T-helper 2 cell (primary cell): ENCODE measurements at regions not wholly inside any gene's neighbourhood (a gene's known extent, or its start where the extent isn't known, plus 50 kb on each side); places are given as distances from the start of the nearest gene placed in this dataset.
"Not testable (repeated sequence)": the region's sequence is repeated elsewhere in the genome, so short reads cannot be mapped to it uniquely, and the experiment has no call there.

ENCODE experiments used
- DNase-seq, 5 experiments: peaks; one replicate each; pipeline versions ENCODE4 v3.0.0 to v3.0.0-alpha.2; 2012 to 2022

- no peak for DNase-seq
Observed at GRCh38 chr5:115469904-115470516, 74.6 kb downstream of the FEM1C start.

GRCh38 chr5:115467628-115468027, 76.9 kb downstream of the FEM1C start:
- no peak for DNase-seq

GRCh38 chr5:115465431-115465830, 79.1 kb downstream of the FEM1C start:
- DNase-seq = no peak

- DNase-seq = no peak
Observed at GRCh38 chr5:115463983-115464382, 80.6 kb downstream of the FEM1C start.

GRCh38 chr5:115461506-115462290, 82.9 kb downstream of the FEM1C start:
- DNase-seq = peak in 1 of 5 experiments; percentile 45

- no peak for DNase-seq
Observed at GRCh38 chr5:115461093-115461492, 83.5 kb downstream of the FEM1C start.

GRCh38 chr5:115460472-115460871, 84.1 kb downstream of the FEM1C start:
- peak in 1 of 5 experiments; percentile 50 for DNase-seq

GRCh38 chr5:115459855-115460341, 84.7 kb downstream of the FEM1C start:
- DNase-seq = no peak

- no peak for DNase-seq
Observed at GRCh38 chr5:115458416-115458815, 86.2 kb downstream of the FEM1C start.

- DNase-seq = no peak
Observed at GRCh38 chr5:115458003-115458409, 86.6 kb downstream of the FEM1C start.

GRCh38 chr5:115457571-115457970, 87.0 kb downstream of the FEM1C start:
- no peak for DNase-seq

GRCh38 chr5:115456539-115457040, 88.0 kb downstream of the FEM1C start:
- DNase-seq = no peak

GRCh38 chr5:115456056-115456455, 88.5 kb downstream of the FEM1C start:
- no peak for DNase-seq

- no peak for DNase-seq
Observed at GRCh38 chr5:115455301-115455707, 89.3 kb downstream of the FEM1C start.

GRCh38 chr5:115453391-115454095, 91.0 kb downstream of the FEM1C start:
- DNase-seq = no peak

GRCh38 chr5:115452536-115453235, 91.9 kb downstream of the FEM1C start:
- DNase-seq = no peak

GRCh38 chr5:115452083-115452482, 92.5 kb downstream of the FEM1C start:
- no peak for DNase-seq

GRCh38 chr5:115450741-115451140, 93.8 kb downstream of the FEM1C start:
- no peak for DNase-seq

- not testable (repeated sequence) for DNase-seq
Observed at GRCh38 chr5:115448630-115449029, 95.9 kb downstream of the FEM1C start.

GRCh38 chr5:115440782-115441451, 103.7 kb downstream of the FEM1C start:
- DNase-seq = no peak

- DNase-seq = no peak
Observed at GRCh38 chr5:115439639-115440038, 104.9 kb downstream of the FEM1C start.

- no peak for DNase-seq
Observed at GRCh38 chr5:115439042-115439441, 105.5 kb downstream of the FEM1C start.
